ENCODE measurements at regions not wholly inside any gene's neighbourhood (a gene's known extent, or its start where the extent isn't known, plus 50 kb on each side); places are given as distances from the start of the nearest gene placed in this dataset.

- Histone ChIP-seq H3K9me3 (ENCODE audit: insufficient read depth, low read depth, low read length) (peaks cover 6% of the 10 kb centered on the region; the same call in 1 of the 2 replicates), H2AFZ (ENCODE audit: low read length) (no peak overlapping the region), H3K79me2 (ENCODE audit: insufficient read depth, low read length) (no peaks in the 10 kb centered on the region), H3K4me3 (ENCODE audit: low read length, poor library complexity, severe bottlenecking) (no peak overlapping the region), H3K4me2 (ENCODE audit: low read depth, low read length, poor library complexity, severe bottlenecking) (no peak overlapping the region), H3K27me3 (ENCODE audit: insufficient read depth, low read length, poor library complexity, severe bottlenecking) (no peaks in the 10 kb centered on the region), H3K4me1 (ENCODE audit: insufficient read depth, low read length, poor library complexity, severe bottlenecking) (no peaks in the 10 kb centered on the region), H3F3A (ENCODE audit: low read depth) (no peaks in the 10 kb centered on the region), H4K20me1 (ENCODE audit: insufficient read depth, low read length, poor library complexity, severe bottlenecking) (no peaks in the 10 kb centered on the region), H3K9me2 (replicated peaks; ENCODE audit: low read depth, low read length) (no peaks in the 10 kb centered on the region), H3K9ac (ENCODE audit: low read depth, low read length, poor library complexity, severe bottlenecking) (no peak overlapping the region), H3K36me3 (ENCODE audit: insufficient read depth, low read length) (no peaks in the 10 kb centered on the region)
- TF ChIP-seq EZH2phosphoT487 (IDR thresholded peaks at IDR 0.05; ENCODE audit: borderline replicate concordance), result no peak
- TF ChIP-seq CTCF (conservative IDR thresholded peaks at IDR 0.05; ENCODE audit: low read length), result no peak
These were observed 684.3 kb upstream of the AUTS2 start for GRCh38 chr7:68914006-68914405.

DNA sequence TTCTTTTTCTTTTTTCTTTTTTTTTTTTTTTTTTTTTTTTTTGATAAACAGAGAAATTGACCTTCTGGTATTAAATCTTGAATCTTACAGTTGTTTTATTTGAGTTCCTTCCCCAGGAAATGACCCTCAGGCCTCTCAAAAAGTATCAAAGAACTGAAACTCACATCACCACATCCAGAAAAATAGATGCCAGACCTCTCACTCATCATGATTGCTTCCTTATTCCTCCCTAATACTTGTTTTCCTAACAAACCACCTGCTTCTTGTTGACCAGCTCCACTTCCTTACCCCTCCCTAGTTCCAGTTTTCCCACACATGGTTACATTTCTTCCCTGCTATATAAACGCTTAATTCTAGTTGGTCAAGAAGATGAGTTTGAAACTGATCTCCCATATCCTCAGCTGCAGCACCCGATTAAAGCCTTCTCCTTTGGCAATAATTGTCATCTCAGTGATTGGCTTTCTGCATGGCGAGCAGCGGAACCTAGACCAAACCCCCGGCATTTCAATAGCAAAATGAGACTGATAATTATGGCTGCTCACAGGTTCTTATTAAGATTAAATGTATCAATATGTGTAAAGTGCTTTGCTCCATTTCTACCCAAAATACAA is 681.1 kb upstream of the AUTS2 start:
- TF ChIP-seq EZH2phosphoT487 (IDR thresholded peaks at IDR 0.05; ENCODE audit: borderline replicate concordance) (no peak), CTCF (conservative IDR thresholded peaks at IDR 0.05; ENCODE audit: low read length) (no peak)
- Histone ChIP-seq H3K4me1 (ENCODE audit: insufficient read depth, low read length, poor library complexity, severe bottlenecking) (no peaks in the 10 kb centered on the region), H3K4me3 (ENCODE audit: low read length, poor library complexity, severe bottlenecking) (no peak overlapping the region), H3K27me3 (ENCODE audit: insufficient read depth, low read length, poor library complexity, severe bottlenecking) (no peaks in the 10 kb centered on the region), H4K20me1 (ENCODE audit: insufficient read depth, low read length, poor library complexity, severe bottlenecking) (no peaks in the 10 kb centered on the region), H3K9ac (ENCODE audit: low read depth, low read length, poor library complexity, severe bottlenecking) (no peak overlapping the region), H3K4me2 (ENCODE audit: low read depth, low read length, poor library complexity, severe bottlenecking) (no peak overlapping the region), H3K9me3 (ENCODE audit: insufficient read depth, low read depth, low read length) (peaks cover 9% of the 10 kb centered on the region; the same call in 1 of the 2 replicates), H2AFZ (ENCODE audit: low read length) (no peak overlapping the region), H3K36me3 (ENCODE audit: insufficient read depth, low read length) (no peaks in the 10 kb centered on the region), H3K9me2 (replicated peaks; ENCODE audit: low read depth, low read length) (no peaks in the 10 kb centered on the region), H3F3A (ENCODE audit: low read depth) (no peaks in the 10 kb centered on the region), H3K79me2 (ENCODE audit: insufficient read depth, low read length) (no peaks in the 10 kb centered on the region)

DNA sequence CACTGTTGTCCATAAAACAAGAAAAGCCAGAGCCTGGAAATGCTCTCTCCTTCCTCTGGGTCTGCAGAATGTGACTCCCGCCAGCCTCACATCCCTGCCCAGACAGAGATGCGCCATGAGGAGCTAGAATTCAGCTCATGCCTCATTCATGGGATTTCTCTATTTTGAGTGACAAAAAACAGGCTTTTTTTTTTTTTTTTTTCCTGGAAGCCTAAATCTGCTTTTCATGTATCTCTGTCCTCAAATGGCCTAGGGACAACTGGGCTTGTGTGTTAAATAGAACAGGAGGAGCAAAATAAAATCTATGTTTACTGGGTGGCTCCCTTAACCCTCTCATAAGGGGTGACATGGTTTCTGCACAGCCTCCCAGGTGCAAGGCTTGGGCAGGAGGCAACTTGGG is 679.7 kb upstream of the AUTS2 start:
- Histone ChIP-seq H3K9ac (ENCODE audit: low read depth, low read length, poor library complexity, severe bottlenecking) (no peak overlapping the region), H3K27me3 (ENCODE audit: insufficient read depth, low read length, poor library complexity, severe bottlenecking) (no peaks in the 10 kb centered on the region), H3K4me2 (ENCODE audit: low read depth, low read length, poor library complexity, severe bottlenecking) (no peak overlapping the region), H3K4me1 (ENCODE audit: insufficient read depth, low read length, poor library complexity, severe bottlenecking) (no peaks in the 10 kb centered on the region), H3K79me2 (ENCODE audit: insufficient read depth, low read length) (no peaks in the 10 kb centered on the region), H3K9me3 (ENCODE audit: insufficient read depth, low read depth, low read length) (peaks cover 3% of the 10 kb centered on the region; the same call in 1 of the 2 replicates), H3K9me2 (replicated peaks; ENCODE audit: low read depth, low read length) (no peaks in the 10 kb centered on the region), H3K4me3 (ENCODE audit: low read length, poor library complexity, severe bottlenecking) (no peak overlapping the region), H3F3A (ENCODE audit: low read depth) (no peaks in the 10 kb centered on the region), H2AFZ (ENCODE audit: low read length) (no peak overlapping the region), H3K36me3 (ENCODE audit: insufficient read depth, low read length) (no peaks in the 10 kb centered on the region), H4K20me1 (ENCODE audit: insufficient read depth, low read length, poor library complexity, severe bottlenecking) (no peaks in the 10 kb centered on the region)
- no peak for TF ChIP-seq EZH2phosphoT487 (IDR thresholded peaks at IDR 0.05; ENCODE audit: borderline replicate concordance)
- no peak for TF ChIP-seq CTCF (conservative IDR thresholded peaks at IDR 0.05; ENCODE audit: low read length)
